ENCODE measurements at regions not wholly inside any gene's neighbourhood (a gene's known extent, or its start where the extent isn't known, plus 50 kb on each side); places are given as distances from the start of the nearest gene placed in this dataset.

- DNase-seq (ENCODE audit: low read depth in 2 of 2) = no peak
Measured at GRCh38 chr2:198703281-198703680, 754.5 kb downstream of the SATB2 start.

- DNase-seq (ENCODE audit: low read depth in 2 of 2) = no peak
Measured at GRCh38 chr2:198702796-198703195, 754.9 kb downstream of the SATB2 start.

GRCh38 chr2:198701481-198701880 lies 756.3 kb downstream of the SATB2 start:
- DNase-seq (ENCODE audit: low read depth in 2 of 2) = no peak

GRCh38 chr2:198700319-198700718 lies 757.4 kb downstream of the SATB2 start:
- no peak for DNase-seq (ENCODE audit: low read depth in 2 of 2)

GRCh38 chr2:198698230-198698629 lies 759.5 kb downstream of the SATB2 start:
- DNase-seq (ENCODE audit: low read depth in 2 of 2) = no peak

GRCh38 chr2:198697794-198698193 lies 759.9 kb downstream of the SATB2 start:
- DNase-seq (ENCODE audit: low read depth in 2 of 2) = no peak

- no peak for DNase-seq (ENCODE audit: low read depth in 2 of 2)
Measured at GRCh38 chr2:198697218-198697617, 760.5 kb downstream of the SATB2 start.

- no peak for DNase-seq (ENCODE audit: low read depth in 2 of 2)
Measured at GRCh38 chr2:198695879-198696278, 761.9 kb downstream of the SATB2 start.

- no peak for DNase-seq (ENCODE audit: low read depth in 2 of 2)
Measured at GRCh38 chr2:198692907-198693510, 764.7 kb downstream of the SATB2 start.

- no peak for DNase-seq (ENCODE audit: low read depth in 2 of 2)
Measured at GRCh38 chr2:198691236-198691635, 766.5 kb downstream of the SATB2 start.

- no peak for DNase-seq (ENCODE audit: low read depth in 2 of 2)
Measured at GRCh38 chr2:198664321-198664720, 793.4 kb downstream of the SATB2 start.

- DNase-seq (ENCODE audit: low read depth in 2 of 2) = no peak
Measured at GRCh38 chr2:198662905-198663304, 794.8 kb downstream of the SATB2 start.

GRCh38 chr2:198660501-198660900 lies 797.2 kb downstream of the SATB2 start:
- DNase-seq (ENCODE audit: low read depth in 2 of 2) = no peak

GRCh38 chr2:198659096-198659870 lies 798.5 kb downstream of the SATB2 start:
- no peak for DNase-seq (ENCODE audit: low read depth in 2 of 2)

- no peak for DNase-seq (ENCODE audit: low read depth in 2 of 2)
Measured at GRCh38 chr2:198657512-198658121, 800.1 kb downstream of the SATB2 start.

- no peak for DNase-seq (ENCODE audit: low read depth in 2 of 2)
Measured at GRCh38 chr2:198656869-198657268, 800.9 kb downstream of the SATB2 start.

- no peak for DNase-seq (ENCODE audit: low read depth in 2 of 2)
Measured at GRCh38 chr2:198654646-198655045, 803.1 kb downstream of the SATB2 start.

- no peak for DNase-seq (ENCODE audit: low read depth in 2 of 2)
Measured at GRCh38 chr2:198653311-198653710, 804.4 kb downstream of the SATB2 start.

- no peak for DNase-seq (ENCODE audit: low read depth in 2 of 2)
Measured at GRCh38 chr2:198652461-198652860, 805.3 kb downstream of the SATB2 start.

- DNase-seq (ENCODE audit: low read depth in 2 of 2) = no peak
Measured at GRCh38 chr2:198645816-198646215, 811.9 kb downstream of the SATB2 start.

- DNase-seq (ENCODE audit: low read depth in 2 of 2) = no peak
Measured at GRCh38 chr2:198641161-198641560, 816.6 kb downstream of the SATB2 start.

- no peak for DNase-seq (ENCODE audit: low read depth in 2 of 2)
Measured at GRCh38 chr2:198640463-198640862, 817.3 kb downstream of the SATB2 start.

- DNase-seq (ENCODE audit: low read depth in 2 of 2) = no peak
Measured at GRCh38 chr2:198639580-198639979, 818.2 kb downstream of the SATB2 start.
